Stimulated activated naive B cell treated with anti-CD40 and anti-IgM and Interleukin-4, amounts not matched to agents 10 μg/mL and 1 μg/mL and 100 μg/mL, for 72 hours (primary cell): ENCODE measurements at regions not wholly inside any gene's neighbourhood (a gene's known extent, or its start where the extent isn't known, plus 50 kb on each side); places are given as distances from the start of the nearest gene placed in this dataset.

ENCODE experiments used
- ATAC-seq, 2 donors: fragments of 150-1000 bp; cut with Tn5 transposase; replicated peaks; 2 replicates each; pipeline ENCODE4 v1.10.0; 2021; ENCODE audit warnings: moderate library complexity in 1 of 2
- DNase-seq: peaks from one replicate; pipeline ENCODE4 v3.0.0; 2021
- H3K27ac Mint-ChIP-seq: one replicate; pipeline ENCODE4 v1.8.0; 2022; ENCODE audit warnings: mild to moderate bottlenecking, mixed read lengths
- H3K27me3 Mint-ChIP-seq, 2 donors: one replicate each; pipeline ENCODE4 v1.8.0; 2022; ENCODE audit warnings: mixed read lengths in 2 of 2
- H3K36me3 Mint-ChIP-seq, 2 donors: one replicate each; pipeline ENCODE4 v1.8.0; 2022; ENCODE audit warnings: mixed read lengths in 2 of 2, mild to moderate bottlenecking in 1 of 2
- H3K4me1 Mint-ChIP-seq, 2 donors: one replicate each; pipeline ENCODE4 v1.8.0; 2022; ENCODE audit warnings: mixed read lengths in 2 of 2, mild to moderate bottlenecking in 1 of 2
- H3K4me3 Mint-ChIP-seq, 2 donors: one replicate each; pipeline ENCODE4 v1.8.0; 2022; ENCODE audit warnings: mild to moderate bottlenecking in 2 of 2, mixed read lengths in 2 of 2, moderate library complexity in 1 of 2
- H3K9me3 Mint-ChIP-seq, 2 donors: one replicate each; pipeline ENCODE4 v1.8.0; 2022; ENCODE audit warnings: mixed read lengths in 2 of 2, mild to moderate bottlenecking in 1 of 2

DNA sequence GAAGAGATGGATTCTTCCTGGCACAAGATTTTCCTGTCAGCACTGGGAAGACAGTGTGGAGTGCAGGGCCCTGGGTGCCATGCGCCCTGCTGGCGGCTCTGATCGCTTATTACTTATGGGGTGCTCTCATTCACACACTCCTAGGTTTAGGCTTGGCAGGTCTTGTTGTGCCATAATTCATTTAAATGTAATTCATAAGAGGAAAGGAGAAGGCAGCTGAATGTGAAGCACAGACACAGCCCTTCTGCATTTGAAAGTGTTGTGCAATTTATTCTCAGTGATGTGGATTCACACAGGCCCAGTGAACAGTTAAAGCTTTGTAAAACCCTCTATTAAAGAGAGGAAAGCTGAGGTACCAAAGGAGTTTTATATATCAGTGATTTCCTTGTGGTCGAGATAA lies 249.7 kb downstream of the C4orf33 start:
- Mint-ChIP-seq H3K4me1 (no peaks in the 10 kb centered on the region), H3K9me3 (no peaks in the 10 kb centered on the region), H3K27me3 (peaks cover 0 to 7% of the 10 kb centered on the region in 2 donors), H3K36me3 (no peaks in the 10 kb centered on the region), H3K27ac (no peak overlapping the region), H3K4me3 (no peak overlapping the region)
- no peak for ATAC-seq
- DNase-seq = no peak

- no peak overlapping the region for H3K27ac Mint-ChIP-seq
- no peaks in the 10 kb centered on the region for H3K4me1 Mint-ChIP-seq
- H3K4me3 Mint-ChIP-seq = no peak overlapping the region
- H3K27me3 Mint-ChIP-seq = peaks cover 0 to 7% of the 10 kb centered on the region in 2 donors
- H3K9me3 Mint-ChIP-seq = no peaks in the 10 kb centered on the region
- no peaks in the 10 kb centered on the region for H3K36me3 Mint-ChIP-seq
- ATAC-seq = no peak
- DNase-seq = no peak
Observed at GRCh38 chr4:129346036-129346435, 250.1 kb downstream of the C4orf33 start.

- Mint-ChIP-seq H3K27me3 (peaks cover 0 to 7% of the 10 kb centered on the region in 2 donors), H3K4me3 (no peak overlapping the region), H3K9me3 (no peaks in the 10 kb centered on the region), H3K27ac (no peak overlapping the region), H3K4me1 (no peaks in the 10 kb centered on the region), H3K36me3 (no peaks in the 10 kb centered on the region)
- ATAC-seq (no peak), DNase-seq (no peak)
Observed at GRCh38 chr4:129346734-129347133, 250.8 kb downstream of the C4orf33 start.

DNA sequence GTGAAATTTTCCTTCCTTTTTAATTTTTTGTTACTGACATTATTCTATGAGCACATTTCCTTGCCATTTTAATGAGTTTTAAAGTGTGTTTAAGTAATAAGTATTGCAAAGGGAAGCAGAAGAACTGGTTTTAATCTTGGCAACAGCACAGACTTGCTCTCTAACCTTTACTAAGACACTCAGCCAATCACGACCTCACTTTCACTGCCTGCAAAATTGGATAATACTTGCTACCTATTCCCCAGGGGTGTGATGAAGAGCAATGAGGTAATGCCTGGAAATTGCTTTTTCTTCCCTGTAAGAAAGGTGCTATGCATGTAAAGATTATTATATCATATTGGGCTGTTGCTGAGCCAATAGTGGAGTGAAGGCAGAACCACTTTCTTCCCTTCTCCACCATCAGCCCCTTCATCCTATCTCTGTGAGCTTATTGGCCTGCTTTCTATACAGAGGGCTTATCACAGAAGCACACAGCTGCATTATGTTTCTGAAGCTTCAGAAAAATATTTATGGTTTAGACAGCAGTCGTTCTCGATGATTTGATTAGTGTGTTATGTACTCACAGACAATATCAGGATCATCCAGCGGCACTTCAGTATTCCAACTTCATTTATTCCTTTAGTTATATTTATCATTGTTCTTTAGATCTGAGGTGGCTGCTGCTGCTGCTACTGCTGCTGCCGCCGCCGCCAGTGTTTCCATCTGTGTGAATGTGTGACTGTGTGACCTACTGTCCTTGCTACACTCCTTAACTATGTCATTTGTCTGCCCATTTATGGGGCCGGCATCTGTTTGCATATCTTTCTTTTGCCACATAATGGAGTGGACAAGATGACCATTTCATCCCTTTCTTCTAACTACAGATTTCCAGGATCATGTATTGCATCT lies 255.1 kb downstream of the C4orf33 start:
- DNase-seq (no peak), ATAC-seq (no peak)
- Mint-ChIP-seq H3K36me3 (no peaks in the 10 kb centered on the region), H3K9me3 (no peaks in the 10 kb centered on the region), H3K4me1 (no peaks in the 10 kb centered on the region), H3K27me3 (peaks cover 0 to 10% of the 10 kb centered on the region in 2 donors), H3K27ac (no peak overlapping the region), H3K4me3 (no peak overlapping the region)

DNA sequence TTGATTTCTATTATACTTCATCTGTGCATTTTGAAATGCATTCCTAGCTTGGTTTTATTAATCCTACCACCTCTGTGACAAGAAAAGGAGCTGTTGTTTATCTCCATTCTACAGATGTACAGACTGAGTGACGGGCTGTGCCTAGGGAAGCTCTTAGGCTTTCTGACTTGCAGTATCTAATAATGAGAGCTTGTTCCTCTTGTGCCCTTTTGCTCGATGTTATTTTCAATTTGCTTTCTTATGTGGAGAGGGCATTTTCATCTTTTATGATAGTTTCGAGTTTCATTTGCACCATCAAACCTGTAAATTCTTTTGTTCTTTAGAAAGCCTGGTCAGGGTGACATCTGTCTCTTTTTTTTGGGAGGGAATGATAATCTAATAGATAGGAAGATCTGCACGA lies 256.5 kb downstream of the C4orf33 start:
- H3K36me3 Mint-ChIP-seq = no peaks in the 10 kb centered on the region
- H3K4me1 Mint-ChIP-seq = no peaks in the 10 kb centered on the region
- DNase-seq (no peak), ATAC-seq (no peak)
- peaks cover 0 to 10% of the 10 kb centered on the region in 2 donors for H3K27me3 Mint-ChIP-seq
- no peak overlapping the region for H3K27ac Mint-ChIP-seq
- H3K4me3 Mint-ChIP-seq = no peak overlapping the region
- no peaks in the 10 kb centered on the region for H3K9me3 Mint-ChIP-seq

DNA sequence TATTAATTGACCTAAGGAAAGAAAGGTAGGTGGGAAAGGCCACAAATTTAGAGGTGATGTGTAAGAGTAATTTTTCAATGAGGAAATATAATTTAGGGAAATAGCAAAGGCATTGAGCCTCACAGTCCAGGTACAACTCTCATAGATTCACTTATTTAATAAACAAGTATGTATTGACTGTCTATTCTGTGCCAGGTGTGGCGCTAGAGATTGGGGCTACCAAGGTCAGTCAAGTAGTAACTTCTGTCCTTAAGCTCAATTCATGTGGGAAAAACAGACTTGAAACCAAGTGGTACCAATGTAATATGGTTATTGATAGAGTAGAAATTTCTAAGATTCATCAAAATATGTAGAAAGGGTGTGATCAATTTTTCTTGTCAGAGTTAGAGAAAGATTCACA lies 257.5 kb downstream of the C4orf33 start:
- no peaks in the 10 kb centered on the region for H3K4me1 Mint-ChIP-seq
- DNase-seq = no peak

GRCh38 chr4:129355031-129355430 lies 259.1 kb downstream of the C4orf33 start:
- ATAC-seq (no peak), DNase-seq (no peak)
- Mint-ChIP-seq H3K36me3 (no peaks in the 10 kb centered on the region), H3K4me3 (no peak overlapping the region), H3K9me3 (no peaks in the 10 kb centered on the region), H3K4me1 (no peaks in the 10 kb centered on the region), H3K27me3 (peaks cover 0 to 10% of the 10 kb centered on the region in 2 donors), H3K27ac (no peak overlapping the region)

More for the DNA sequence above, 257.5 kb downstream of the C4orf33 start:
- no peak overlapping the region for H3K4me3 Mint-ChIP-seq
- H3K27ac Mint-ChIP-seq = no peak overlapping the region
- no peak for ATAC-seq
- H3K27me3 Mint-ChIP-seq = peaks cover 0 to 10% of the 10 kb centered on the region in 2 donors
- H3K36me3 Mint-ChIP-seq = no peaks in the 10 kb centered on the region
- H3K9me3 Mint-ChIP-seq = no peaks in the 10 kb centered on the region

GRCh38 chr4:129355516-129355915 lies 259.6 kb downstream of the C4orf33 start:
- DNase-seq (no peak), ATAC-seq (no peak)
- peaks cover 0 to 10% of the 10 kb centered on the region in 2 donors for H3K27me3 Mint-ChIP-seq
- H3K27ac Mint-ChIP-seq = no peak overlapping the region
- no peak overlapping the region for H3K4me3 Mint-ChIP-seq
- no peaks in the 10 kb centered on the region for H3K9me3 Mint-ChIP-seq
- H3K4me1 Mint-ChIP-seq = no peaks in the 10 kb centered on the region
- H3K36me3 Mint-ChIP-seq = no peaks in the 10 kb centered on the region

DNA sequence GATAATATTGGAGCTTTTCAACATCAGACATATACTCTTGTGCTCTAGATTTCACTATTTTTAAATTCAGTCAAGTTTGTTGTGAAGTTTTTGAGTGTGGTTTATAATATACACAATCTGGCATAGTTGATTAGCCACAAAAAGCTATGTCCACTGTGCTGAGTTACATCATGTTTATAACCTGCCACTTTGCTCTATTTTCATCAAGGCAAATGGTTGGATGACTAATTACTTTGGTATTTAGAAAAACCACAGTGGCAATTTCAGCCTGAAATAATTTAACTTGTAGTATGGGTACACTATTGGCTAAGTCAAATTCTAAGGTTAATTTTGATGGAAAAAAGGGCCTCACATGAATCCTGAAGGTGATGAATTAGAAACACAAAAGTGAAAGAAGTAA lies 262.6 kb downstream of the C4orf33 start:
- H3K4me1 Mint-ChIP-seq = no peaks in the 10 kb centered on the region
- H3K27ac Mint-ChIP-seq = no peak overlapping the region
- H3K9me3 Mint-ChIP-seq = no peaks in the 10 kb centered on the region
- H3K4me3 Mint-ChIP-seq = no peak overlapping the region
- DNase-seq (no peak), ATAC-seq (no peak)
- H3K27me3 Mint-ChIP-seq = peaks cover 0 to 20% of the 10 kb centered on the region in 2 donors
- no peaks in the 10 kb centered on the region for H3K36me3 Mint-ChIP-seq

GRCh38 chr4:129359461-129359860 lies 263.5 kb downstream of the C4orf33 start:
- Mint-ChIP-seq H3K36me3 (no peaks in the 10 kb centered on the region), H3K27me3 (peaks cover 0 to 13% of the 10 kb centered on the region in 2 donors), H3K4me1 (no peaks in the 10 kb centered on the region), H3K4me3 (no peak overlapping the region), H3K9me3 (no peaks in the 10 kb centered on the region), H3K27ac (no peak overlapping the region)
- no peak for ATAC-seq
- no peak for DNase-seq

DNA sequence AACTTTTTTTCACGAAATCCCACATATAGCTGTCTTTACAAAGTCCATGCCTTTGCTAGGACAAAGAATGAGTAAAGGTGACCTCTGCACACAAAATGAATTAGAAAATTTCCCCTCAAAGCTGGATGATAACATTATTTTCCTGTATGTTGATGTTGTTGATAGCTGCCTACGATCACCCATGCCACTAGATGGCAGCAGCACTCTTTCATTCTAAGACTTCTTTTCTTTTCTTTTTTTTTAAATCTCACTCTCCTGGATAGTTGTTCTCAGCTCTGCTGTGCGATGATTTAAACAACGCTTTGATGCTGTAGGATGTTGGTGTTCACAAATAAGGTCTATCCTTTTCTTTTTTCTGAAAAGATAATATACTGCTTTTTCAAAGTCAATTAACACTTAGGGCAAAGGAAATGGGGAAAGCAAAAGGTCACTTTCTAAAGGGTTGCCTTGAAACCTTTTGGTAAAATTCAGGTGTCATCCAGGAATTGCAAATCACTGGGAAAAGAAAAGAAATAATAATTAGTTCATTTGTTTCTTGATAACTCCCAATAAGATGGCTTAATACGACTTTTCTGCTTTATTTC lies 266.8 kb downstream of the C4orf33 start:
- H3K4me1 Mint-ChIP-seq = no peaks in the 10 kb centered on the region
- H3K9me3 Mint-ChIP-seq = no peaks in the 10 kb centered on the region
- H3K36me3 Mint-ChIP-seq = no peaks in the 10 kb centered on the region
- DNase-seq (peak; percentile 9), ATAC-seq (peak; percentile 53 to 67)
- no peak overlapping the region for H3K27ac Mint-ChIP-seq
- H3K4me3 Mint-ChIP-seq = no peak overlapping the region
- H3K27me3 Mint-ChIP-seq = peaks cover 0 to 10% of the 10 kb centered on the region in 2 donors

- H3K4me1 Mint-ChIP-seq = no peaks in the 10 kb centered on the region
- no peak for ATAC-seq
- no peak overlapping the region for H3K4me3 Mint-ChIP-seq
- H3K27me3 Mint-ChIP-seq = peaks cover 0 to 10% of the 10 kb centered on the region in 2 donors
- no peak for DNase-seq
- no peaks in the 10 kb centered on the region for H3K9me3 Mint-ChIP-seq
- no peaks in the 10 kb centered on the region for H3K36me3 Mint-ChIP-seq
- no peak overlapping the region for H3K27ac Mint-ChIP-seq
Observed at GRCh38 chr4:129364747-129365452, 268.9 kb downstream of the C4orf33 start.

DNA sequence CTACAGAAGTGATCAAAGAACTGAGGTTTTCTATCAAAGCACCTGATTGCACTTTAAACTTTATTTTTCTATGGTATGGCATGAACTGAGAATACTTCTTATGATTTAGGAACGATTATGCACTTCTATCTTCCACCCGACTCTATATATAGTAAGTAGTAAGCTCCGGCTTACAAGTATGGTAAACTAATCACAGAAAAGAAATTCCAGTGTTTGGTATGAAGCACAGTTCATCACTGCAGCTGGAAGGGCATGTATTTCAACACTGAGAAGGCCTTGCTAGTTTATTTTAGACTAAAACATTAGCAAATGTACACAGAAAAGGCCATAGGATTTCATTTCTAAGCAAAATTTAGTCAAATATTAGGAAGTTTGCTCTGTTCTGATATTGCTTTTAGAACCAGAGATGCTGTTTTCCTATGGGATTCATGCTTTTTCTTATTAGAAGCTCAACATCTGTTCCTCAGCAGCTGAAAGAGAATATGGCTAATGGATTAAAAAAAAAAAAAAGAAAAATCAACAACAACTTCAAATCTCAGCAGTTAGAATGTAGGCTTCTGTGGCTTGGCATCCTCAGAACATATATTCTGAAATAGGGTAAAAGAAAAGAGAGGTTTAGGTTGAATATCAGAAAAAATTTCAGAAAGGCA lies 273.5 kb downstream of the C4orf33 start:
- no peak for ATAC-seq
- no peak for DNase-seq
- Mint-ChIP-seq H3K4me3 (no peak overlapping the region), H3K4me1 (no peaks in the 10 kb centered on the region), H3K27me3 (peaks cover 0 to 4% of the 10 kb centered on the region in 2 donors), H3K36me3 (no peaks in the 10 kb centered on the region), H3K27ac (no peak overlapping the region), H3K9me3 (no peaks in the 10 kb centered on the region)

- Mint-ChIP-seq H3K9me3 (no peaks in the 10 kb centered on the region), H3K4me1 (no peaks in the 10 kb centered on the region), H3K27me3 (peaks cover 0 to 4% of the 10 kb centered on the region in 2 donors), H3K36me3 (no peaks in the 10 kb centered on the region), H3K27ac (no peak overlapping the region), H3K4me3 (no peak overlapping the region)
- ATAC-seq = no peak
- no peak for DNase-seq
Observed at GRCh38 chr4:129371065-129371464, 275.1 kb downstream of the C4orf33 start.
